NB4 (cell line): ENCODE measurements at regions not wholly inside any gene's neighbourhood (a gene's known extent, or its start where the extent isn't known, plus 50 kb on each side); places are given as distances from the start of the nearest gene placed in this dataset.

Experiments used
- DNase-seq: peaks from one replicate; pipeline ENCODE4 v3.0.0; 2010; ENCODE audit warnings: low read depth
- H3K4me3 ChIP-seq: one replicate; pipeline ENCODE4 v1.5.1; 2011; ENCODE audit warnings: mild to moderate bottlenecking, low read depth, low read length, moderate library complexity
- CTCF ChIP-seq: IDR thresholded peaks from one replicate; pipeline ENCODE4 v1.5.1; 2012; ENCODE audit warnings: low read depth, low read length
- MAX ChIP-seq: IDR thresholded peaks from 2 replicates; pipeline ENCODE4 v1.6.1; 2011; ENCODE audit warnings: low read depth, low read length
- MYC ChIP-seq: IDR thresholded peaks from 2 replicates; pipeline ENCODE4 v1.6.1; 2011; ENCODE audit warnings: low read depth, low read length
- POLR2A ChIP-seq: IDR thresholded peaks from 2 replicates; pipeline ENCODE4 v1.6.1; 2011; ENCODE audit warnings: mild to moderate bottlenecking; ENCODE audit not compliant: insufficient read length; ENCODE audit errors: extremely low read depth

GRCh38 chr4:41466249-41466648, 71.7 kb upstream of the LIMCH1 start:
- no peak for DNase-seq
- no peak overlapping the region for H3K4me3 ChIP-seq
- TF ChIP-seq CTCF (no peak), MYC (no peak), POLR2A (no peak), MAX (no peak)

- TF ChIP-seq MAX: no peak
- TF ChIP-seq POLR2A: no peak
- TF ChIP-seq MYC: no peak
- TF ChIP-seq CTCF: no peak
- H3K4me3 ChIP-seq: no peak overlapping the region
- DNase-seq: no peak
Observed at GRCh38 chr4:41468122-41468521, 69.8 kb upstream of the LIMCH1 start.

- DNase-seq: no peak
- H3K4me3 ChIP-seq: no peak overlapping the region
- no peak for TF ChIP-seq POLR2A
- no peak for TF ChIP-seq MAX
- TF ChIP-seq CTCF: no peak
- TF ChIP-seq MYC: no peak
Observed at GRCh38 chr4:41471126-41472071, 66.6 kb upstream of the LIMCH1 start.

GRCh38 chr4:41472081-41472480, 65.9 kb upstream of the LIMCH1 start:
- H3K4me3 ChIP-seq: no peak overlapping the region
- DNase-seq: no peak
- TF ChIP-seq POLR2A (no peak), MAX (no peak), CTCF (no peak), MYC (no peak)

GRCh38 chr4:41473176-41473575, 64.8 kb upstream of the LIMCH1 start:
- TF ChIP-seq CTCF: no peak
- TF ChIP-seq MYC: no peak
- TF ChIP-seq POLR2A: no peak
- no peak for TF ChIP-seq MAX
- no peak for DNase-seq
- H3K4me3 ChIP-seq: no peak overlapping the region
